Cardiac fibroblast (primary cell): ENCODE measurements at regions not wholly inside any gene's neighbourhood (a gene's known extent, or its start where the extent isn't known, plus 50 kb on each side); places are given as distances from the start of the nearest gene placed in this dataset.
A peak's percentile ranks its signal among the peaks of the same experiment; 100 is the strongest.

ENCODE experiments used
- DNase-seq, 2 donors: peaks; one replicate each; pipeline versions ENCODE4 v3.0.0 to v3.0.0-alpha.2; 2010; ENCODE audit warnings: low read depth in 2 of 2
- H3K4me3 ChIP-seq, 2 donors: replicated peaks in 1 of 2; 1 replicate in 1 of 2; 2 replicates in 1 of 2; pipeline ENCODE4 v1.5.1; 2011; ENCODE audit warnings: low read depth in 2 of 2, low read length in 2 of 2, mild to moderate bottlenecking in 2 of 2, moderate library complexity in 1 of 2
- CTCF ChIP-seq: IDR thresholded peaks from one replicate; pipeline ENCODE4 v1.5.1; 2011; ENCODE audit warnings: low read depth, mild to moderate bottlenecking, low read length, inconsistent platforms

GRCh38 chr2:181203412-181203811 lies 223.0 kb downstream of the UBE2E3 start:
- H3K4me3 ChIP-seq: no peak overlapping the region
- DNase-seq: peak; percentile 35 to 81
- TF ChIP-seq CTCF: no peak

GRCh38 chr2:181203916-181204315 lies 223.5 kb downstream of the UBE2E3 start:
- peak; percentile 3 to 46 for DNase-seq
- H3K4me3 ChIP-seq: no peak overlapping the region
- TF ChIP-seq CTCF: no peak

GRCh38 chr2:181218401-181218821 lies 238.0 kb downstream of the UBE2E3 start:
- no peak overlapping the region for H3K4me3 ChIP-seq
- no peak for DNase-seq
- TF ChIP-seq CTCF: no peak

- DNase-seq: no peak
- H3K4me3 ChIP-seq: no peak overlapping the region
- no peak for TF ChIP-seq CTCF
Measured at GRCh38 chr2:181223234-181223633, 234.0 kb upstream of the ITGA4 start.

GRCh38 chr2:181224866-181225265 lies 232.3 kb upstream of the ITGA4 start:
- no peak for DNase-seq
- no peak for TF ChIP-seq CTCF

GRCh38 chr2:181228661-181229060 lies 228.5 kb upstream of the ITGA4 start:
- no peak for TF ChIP-seq CTCF

More at GRCh38 chr2:181224866-181225265, 232.3 kb upstream of the ITGA4 start:
- H3K4me3 ChIP-seq: no peak overlapping the region

GRCh38 chr2:181231151-181231550 lies 226.0 kb upstream of the ITGA4 start:
- TF ChIP-seq CTCF: no peak

More at GRCh38 chr2:181228661-181229060, 228.5 kb upstream of the ITGA4 start:
- DNase-seq: no peak
- no peak overlapping the region for H3K4me3 ChIP-seq

More at GRCh38 chr2:181231151-181231550, 226.0 kb upstream of the ITGA4 start:
- H3K4me3 ChIP-seq: no peak overlapping the region
- peak in 1 of 2 donors; percentile 22 for DNase-seq
